ENCODE measurements at regions not wholly inside any gene's neighbourhood (a gene's known extent, or its start where the extent isn't known, plus 50 kb on each side); places are given as distances from the start of the nearest gene placed in this dataset.

DNA sequence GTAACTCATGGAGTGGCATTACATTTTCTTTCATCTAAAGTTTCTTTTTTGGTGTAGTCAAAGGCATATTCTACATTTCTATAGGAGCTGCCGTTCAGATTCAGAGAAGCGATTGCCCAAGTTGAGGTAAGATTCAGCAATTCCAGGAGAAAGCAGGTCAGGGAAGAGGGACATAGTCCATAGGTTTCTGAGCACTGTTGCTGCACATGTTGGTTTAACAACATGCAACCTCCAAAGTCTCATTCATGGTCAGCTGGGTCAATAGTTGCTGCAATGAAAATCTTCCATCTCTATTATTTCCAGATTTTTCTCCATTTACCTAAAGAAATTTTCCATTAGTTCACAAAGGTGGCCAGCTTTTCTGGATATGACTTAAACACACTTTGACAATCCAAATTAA, 682.3 kb upstream of the MAN1A1 start (continued):
- TF ChIP-seq SOX13 (IDR thresholded peaks at IDR 0.05) (no peak), SOX13 (CRISPR knock-in tag; conservative IDR thresholded peaks at IDR 0.05 in 1 of 2, IDR thresholded peaks at IDR 0.05 in 1 of 2) (no peak), ZNF782 (CRISPR knock-in tag; IDR thresholded peaks at IDR 0.05; ENCODE audit: borderline replicate concordance) (no peak), GPBP1L1 (CRISPR knock-in tag; IDR thresholded peaks at IDR 0.05) (no peak), KDM4B (CRISPR knock-in tag; IDR thresholded peaks at IDR 0.05) (no peak), ZFX (CRISPR knock-in tag; IDR thresholded peaks at IDR 0.05; ENCODE audit: low read depth) (no peak), CREB3 (CRISPR knock-in tag; IDR thresholded peaks at IDR 0.05) (no peak), FOXA1 (IDR thresholded peaks at IDR 0.05) (no peak), FOXA1 (CRISPR knock-in tag; IDR thresholded peaks at IDR 0.05) (0 out of 2 replicates have a peak, but pooled peaks have one; percentile 28), NR2C2 (CRISPR knock-in tag; IDR thresholded peaks at IDR 0.05; ENCODE audit: borderline replicate concordance) (no peak), SP2 (CRISPR knock-in tag; IDR thresholded peaks at IDR 0.05) (no peak), ZNF331 (CRISPR knock-in tag; IDR thresholded peaks at IDR 0.05) (0 out of 2 replicates have a peak, but pooled peaks have one; percentile 14), MAX (IDR thresholded peaks at IDR 0.05) (0 out of 2 replicates have a peak, but pooled peaks have one; percentile 19), CEBPB (IDR thresholded peaks at IDR 0.05; ENCODE audit: borderline replicate concordance, low read depth, low read length) (peak; percentile 91), ZNF605 (CRISPR knock-in tag; IDR thresholded peaks at IDR 0.05) (no peak), DNMT3B (CRISPR knock-in tag; conservative IDR thresholded peaks at IDR 0.05) (no peak), POLR2AphosphoS2 (IDR thresholded peaks at IDR 0.05; ENCODE audit: low read depth, low read length) (no peak), SMAD9 (CRISPR knock-in tag; IDR thresholded peaks at IDR 0.05) (no peak), HIC2 (CRISPR knock-in tag; IDR thresholded peaks at IDR 0.05; ENCODE audit: low read depth) (no peak), RBFOX2 (IDR thresholded peaks at IDR 0.05; ENCODE audit: low read depth, low read length) (no peak)
- TF ChIP-seq, protein P1, sequence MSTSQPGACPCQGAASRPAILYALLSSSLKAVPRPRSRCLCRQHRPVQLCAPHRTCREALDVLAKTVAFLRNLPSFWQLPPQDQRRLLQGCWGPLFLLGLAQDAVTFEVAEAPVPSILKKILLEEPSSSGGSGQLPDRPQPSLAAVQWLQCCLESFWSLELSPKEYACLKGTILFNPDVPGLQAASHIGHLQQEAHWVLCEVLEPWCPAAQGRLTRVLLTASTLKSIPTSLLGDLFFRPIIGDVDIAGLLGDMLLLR (CRISPR knock-in tag; IDR thresholded peaks at IDR 0.05) = no peak
- TF ChIP-seq, protein P2, sequence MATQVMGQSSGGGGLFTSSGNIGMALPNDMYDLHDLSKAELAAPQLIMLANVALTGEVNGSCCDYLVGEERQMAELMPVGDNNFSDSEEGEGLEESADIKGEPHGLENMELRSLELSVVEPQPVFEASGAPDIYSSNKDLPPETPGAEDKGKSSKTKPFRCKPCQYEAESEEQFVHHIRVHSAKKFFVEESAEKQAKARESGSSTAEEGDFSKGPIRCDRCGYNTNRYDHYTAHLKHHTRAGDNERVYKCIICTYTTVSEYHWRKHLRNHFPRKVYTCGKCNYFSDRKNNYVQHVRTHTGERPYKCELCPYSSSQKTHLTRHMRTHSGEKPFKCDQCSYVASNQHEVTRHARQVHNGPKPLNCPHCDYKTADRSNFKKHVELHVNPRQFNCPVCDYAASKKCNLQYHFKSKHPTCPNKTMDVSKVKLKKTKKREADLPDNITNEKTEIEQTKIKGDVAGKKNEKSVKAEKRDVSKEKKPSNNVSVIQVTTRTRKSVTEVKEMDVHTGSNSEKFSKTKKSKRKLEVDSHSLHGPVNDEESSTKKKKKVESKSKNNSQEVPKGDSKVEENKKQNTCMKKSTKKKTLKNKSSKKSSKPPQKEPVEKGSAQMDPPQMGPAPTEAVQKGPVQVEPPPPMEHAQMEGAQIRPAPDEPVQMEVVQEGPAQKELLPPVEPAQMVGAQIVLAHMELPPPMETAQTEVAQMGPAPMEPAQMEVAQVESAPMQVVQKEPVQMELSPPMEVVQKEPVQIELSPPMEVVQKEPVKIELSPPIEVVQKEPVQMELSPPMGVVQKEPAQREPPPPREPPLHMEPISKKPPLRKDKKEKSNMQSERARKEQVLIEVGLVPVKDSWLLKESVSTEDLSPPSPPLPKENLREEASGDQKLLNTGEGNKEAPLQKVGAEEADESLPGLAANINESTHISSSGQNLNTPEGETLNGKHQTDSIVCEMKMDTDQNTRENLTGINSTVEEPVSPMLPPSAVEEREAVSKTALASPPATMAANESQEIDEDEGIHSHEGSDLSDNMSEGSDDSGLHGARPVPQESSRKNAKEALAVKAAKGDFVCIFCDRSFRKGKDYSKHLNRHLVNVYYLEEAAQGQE (IDR thresholded peaks at IDR 0.05; ENCODE audit: borderline replicate concordance in 1 of 2, low read depth in 1 of 2, low read length in 2 of 2) = no peak
- TF ChIP-seq, protein P3, sequence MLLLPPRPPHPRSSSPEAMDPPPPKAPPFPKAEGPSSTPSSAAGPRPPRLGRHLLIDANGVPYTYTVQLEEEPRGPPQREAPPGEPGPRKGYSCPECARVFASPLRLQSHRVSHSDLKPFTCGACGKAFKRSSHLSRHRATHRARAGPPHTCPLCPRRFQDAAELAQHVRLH (CRISPR knock-in tag; IDR thresholded peaks at IDR 0.05; ENCODE audit: borderline replicate concordance, low read depth) = no peak
